T-helper 2 cell (primary cell): ENCODE measurements at regions not wholly inside any gene's neighbourhood (a gene's known extent, or its start where the extent isn't known, plus 50 kb on each side); places are given as distances from the start of the nearest gene placed in this dataset.
"Not testable (repeated sequence)": the region's sequence is repeated elsewhere in the genome, so short reads cannot be mapped to it uniquely, and the experiment has no call there.

Source experiments
- DNase-seq, 5 experiments: peaks; one replicate each; pipeline versions ENCODE4 v3.0.0 to v3.0.0-alpha.2; 2012 to 2022

DNA sequence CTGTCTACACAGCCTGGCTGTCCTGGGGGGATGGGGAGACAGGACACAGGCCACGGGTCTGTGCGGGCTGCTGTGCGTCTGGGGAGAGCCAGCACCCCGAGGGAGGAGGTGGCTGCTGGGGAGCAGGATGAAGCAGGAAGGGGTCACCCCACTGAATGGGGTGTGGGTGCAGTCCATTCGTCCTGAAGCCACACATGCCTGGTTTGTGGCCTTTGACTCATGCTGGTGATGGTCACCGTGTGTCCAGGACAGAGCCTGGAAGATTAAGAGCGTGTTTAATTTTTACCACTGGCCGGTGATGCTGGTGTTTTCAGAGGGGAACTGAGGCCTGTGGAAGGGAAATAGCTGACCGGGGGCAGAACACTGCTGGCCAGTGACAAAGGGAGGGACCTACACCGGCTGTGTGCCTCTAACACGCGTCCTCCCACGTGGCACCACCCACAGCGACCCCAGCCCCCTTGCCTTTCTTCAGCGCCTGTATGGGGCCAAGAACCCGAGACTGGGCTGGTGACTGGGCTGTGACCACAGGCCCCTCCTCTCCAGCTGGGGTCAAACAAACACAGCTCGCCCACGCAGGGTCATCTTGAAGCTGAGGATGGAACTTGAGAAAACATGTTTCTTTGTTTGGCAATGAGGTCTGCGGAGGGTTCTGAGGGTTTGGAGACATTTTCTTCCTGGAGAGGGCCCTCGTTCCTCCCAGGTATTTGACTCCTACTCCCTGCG, 99.5 kb upstream of the LRPAP1 start:
- DNase-seq = not testable (repeated sequence)

- DNase-seq = no peak
Measured at GRCh38 chr4:3630598-3631543, 98.6 kb upstream of the LRPAP1 start.

DNA sequence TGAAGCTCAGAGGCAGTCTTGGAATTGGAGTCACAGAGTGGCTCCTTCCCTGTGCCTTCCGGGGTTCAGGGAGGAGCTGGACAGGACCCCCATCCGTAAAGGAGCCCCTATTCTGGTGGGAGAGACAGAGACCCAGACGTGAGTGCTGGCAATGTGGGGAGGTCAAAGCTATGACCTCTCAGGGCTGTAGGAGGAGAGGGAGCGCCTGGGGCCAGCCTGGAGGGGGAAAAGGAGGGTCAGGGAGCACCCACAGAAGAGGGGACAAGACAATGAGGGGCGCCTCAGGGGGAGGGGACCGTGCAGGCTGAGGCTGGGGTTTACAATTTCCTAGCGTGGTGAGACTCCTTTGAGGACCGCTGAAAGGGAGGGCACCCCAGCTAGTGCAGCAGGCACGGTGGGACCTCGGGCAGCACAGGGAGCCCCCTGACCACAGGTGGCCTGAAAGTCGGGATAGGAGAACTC, 97.9 kb upstream of the LRPAP1 start:
- DNase-seq = no peak

- no peak for DNase-seq
Measured at GRCh38 chr4:3629665-3630064, 97.4 kb upstream of the LRPAP1 start.

DNA sequence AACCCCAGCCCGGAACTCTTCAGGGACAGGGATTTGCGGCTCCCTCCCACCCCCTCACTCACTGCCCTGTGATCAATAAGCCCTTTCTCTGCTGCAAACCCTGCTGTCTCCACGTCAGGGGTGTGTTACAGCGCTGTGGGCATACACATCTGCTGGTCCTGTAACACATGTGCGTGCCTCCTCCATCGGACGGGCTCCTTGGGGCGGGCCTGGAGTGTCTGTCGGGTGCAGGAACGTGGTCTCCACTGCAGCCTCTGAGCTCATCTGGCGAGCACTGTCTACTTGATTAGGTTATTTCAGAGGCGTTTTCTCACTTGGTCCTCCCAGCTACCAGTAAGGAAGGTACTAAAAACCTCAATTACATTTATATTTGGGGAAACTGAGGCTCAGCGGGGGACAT, 97.0 kb upstream of the LRPAP1 start:
- not testable (repeated sequence) for DNase-seq

DNA sequence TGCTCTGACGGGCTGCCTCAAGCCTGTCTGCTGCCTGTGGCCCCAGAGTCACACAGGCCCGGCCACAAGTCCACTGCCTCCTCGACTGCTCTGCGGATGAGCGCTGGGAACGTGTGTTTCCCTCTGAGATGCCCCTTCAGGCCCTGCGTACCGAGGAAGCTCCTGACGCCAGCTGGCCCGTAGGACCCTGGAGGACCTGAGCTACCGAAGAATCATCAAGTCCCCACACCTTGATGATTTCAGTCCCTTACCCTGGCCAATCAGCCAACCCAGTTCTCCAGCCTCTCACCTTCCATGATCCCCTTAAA, 96.6 kb upstream of the LRPAP1 start:
- DNase-seq = no peak

DNA sequence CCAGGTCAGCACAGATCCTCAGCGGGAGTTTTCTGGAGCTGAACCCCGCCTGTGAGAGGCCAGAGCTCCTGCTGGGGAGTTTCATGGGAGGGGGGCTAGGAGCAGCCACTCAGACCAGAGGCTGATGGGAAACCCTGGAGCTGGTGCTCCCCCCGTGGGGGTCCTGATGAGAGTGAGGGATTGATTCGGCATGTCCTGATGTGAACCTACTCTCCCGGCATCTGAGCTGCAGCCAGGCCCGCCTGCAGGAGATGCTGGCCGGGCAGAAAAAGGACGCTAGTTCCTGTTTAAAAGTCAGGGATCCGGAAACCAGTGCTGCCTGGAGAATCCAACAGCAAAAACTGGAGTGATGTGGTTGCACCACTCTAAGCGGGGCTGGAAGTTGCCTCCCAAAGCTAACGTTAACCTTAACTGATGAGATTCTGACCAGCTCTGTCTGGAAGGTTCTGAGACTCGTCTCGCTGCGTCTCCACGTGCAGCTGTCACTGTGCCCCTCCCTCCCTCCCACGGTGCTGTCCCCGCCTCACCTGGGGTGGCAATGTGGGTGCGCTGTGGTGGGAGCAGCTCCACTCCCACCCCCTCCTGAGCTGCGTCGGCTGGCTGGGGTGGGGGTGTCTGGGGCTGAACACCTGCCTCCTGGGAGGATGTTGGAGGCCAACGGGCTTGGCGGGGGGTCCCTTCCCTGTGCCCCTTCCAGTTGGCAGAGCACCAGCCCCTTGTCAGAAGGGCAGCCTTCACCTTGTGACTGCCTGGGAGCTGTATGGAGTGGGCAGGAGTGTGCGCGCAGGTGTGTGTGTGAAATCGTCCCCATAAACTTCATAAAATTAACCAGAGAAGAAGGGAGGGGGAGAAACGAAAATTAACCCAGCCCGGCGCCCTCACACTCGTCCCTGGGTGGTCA, 96.0 kb upstream of the LRPAP1 start:
- DNase-seq = not testable (repeated sequence)

GRCh38 chr4:3627456-3627855, 95.2 kb upstream of the LRPAP1 start:
- not testable (repeated sequence) for DNase-seq

GRCh38 chr4:3626131-3626884, 94.1 kb upstream of the LRPAP1 start:
- DNase-seq = not testable (repeated sequence)

DNA sequence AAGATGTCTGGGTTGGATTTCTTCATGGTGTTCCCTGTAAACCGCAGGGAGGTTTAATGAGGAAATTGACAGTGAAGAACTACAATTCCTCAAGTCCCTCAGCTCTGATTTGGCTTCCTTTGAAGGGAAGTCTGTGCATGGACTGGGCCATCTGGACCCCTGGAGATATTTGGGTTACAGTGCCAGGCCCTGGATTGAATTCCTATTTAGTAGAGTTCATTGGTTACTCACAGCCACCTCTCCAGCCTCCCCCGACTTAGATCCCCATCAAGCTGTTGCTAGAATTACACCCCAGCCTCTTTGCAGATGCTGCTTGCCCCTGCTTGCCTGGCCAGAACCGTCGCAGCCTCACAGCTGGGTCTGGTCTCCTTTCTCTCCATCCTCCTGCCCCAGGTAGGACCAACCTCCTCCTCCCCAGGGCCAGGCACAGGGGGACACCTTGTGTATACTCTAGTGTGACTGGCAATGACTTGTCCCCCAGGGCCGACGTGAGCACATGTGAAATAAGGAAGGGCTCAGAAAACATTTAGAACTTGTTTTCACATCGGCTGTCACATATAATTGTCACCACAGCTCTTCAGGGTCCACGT, 93.2 kb upstream of the LRPAP1 start:
- not testable (repeated sequence) for DNase-seq

- not testable (repeated sequence) for DNase-seq
Measured at GRCh38 chr4:3623809-3624329, 91.6 kb upstream of the LRPAP1 start.

- DNase-seq = no peak
Measured at GRCh38 chr4:3623106-3623505, 90.9 kb upstream of the LRPAP1 start.

GRCh38 chr4:3620365-3620764, 88.1 kb upstream of the LRPAP1 start:
- DNase-seq = peak in 1 of 5 experiments; percentile 17

DNA sequence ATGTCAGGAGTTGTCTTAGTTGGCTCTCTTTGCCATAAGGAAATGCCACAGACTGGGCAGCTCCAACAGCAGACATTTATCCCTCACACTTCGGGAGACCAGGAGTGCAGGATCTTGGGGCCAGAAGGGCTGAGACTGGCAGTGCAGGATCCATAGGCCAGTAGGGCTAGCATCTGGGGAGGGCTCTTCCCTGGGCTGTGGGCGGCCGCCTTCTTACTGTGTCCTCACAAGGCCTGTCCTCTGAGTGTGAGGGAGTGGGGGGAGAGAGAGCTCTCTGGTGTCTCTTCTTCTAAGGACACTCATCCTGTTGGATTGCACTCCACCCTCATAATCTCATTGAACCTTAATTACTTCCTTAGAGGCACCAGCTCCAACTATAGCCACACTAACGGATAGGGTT, 87.5 kb upstream of the LRPAP1 start:
- not testable (repeated sequence) for DNase-seq

- not testable (repeated sequence) for DNase-seq
Measured at GRCh38 chr4:3618341-3618740, 86.1 kb upstream of the LRPAP1 start.

- no peak for DNase-seq
Measured at GRCh38 chr4:3615386-3616286, 83.4 kb upstream of the LRPAP1 start.

DNA sequence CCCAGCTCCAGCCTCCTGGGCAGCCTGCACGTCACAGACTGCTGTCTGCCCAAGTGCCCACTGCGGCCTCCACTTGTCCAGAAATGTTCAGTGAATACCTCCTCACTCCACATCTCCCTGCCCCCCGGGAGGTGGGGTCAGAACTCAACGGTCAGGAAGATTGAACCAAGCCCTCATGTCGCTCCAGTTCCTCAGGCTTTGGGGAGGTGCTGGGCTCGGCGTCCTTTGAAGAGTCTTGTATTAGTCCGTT, 82.4 kb upstream of the LRPAP1 start:
- DNase-seq = no peak

GRCh38 chr4:3613967-3614730, 81.9 kb upstream of the LRPAP1 start:
- DNase-seq = no peak

GRCh38 chr4:3612934-3613333, 80.7 kb upstream of the LRPAP1 start:
- DNase-seq = no peak

- DNase-seq = no peak
Measured at GRCh38 chr4:3612281-3612680, 80.1 kb upstream of the LRPAP1 start.
